Breast epithelium (tissue), 3 donors: ENCODE measurements at regions not wholly inside any gene's neighbourhood (a gene's known extent, or its start where the extent isn't known, plus 50 kb on each side); places are given as distances from the start of the nearest gene placed in this dataset.

Experiments used
- POLR2A ChIP-seq: fragments of 450-650 bp; IDR thresholded peaks from one replicate; pipeline ENCODE4 v1.6.1; 2016; ENCODE audit warnings: antibody characterized with exemption, mild to moderate bottlenecking, moderate library complexity
- POLR2AphosphoS5 ChIP-seq, 3 donors: sonication (generic); formaldehyde crosslinking; IDR thresholded peaks; one replicate each; pipeline ENCODE4 v1.6.1; 2017; ENCODE audit warnings: antibody characterized with exemption in 3 of 3

GRCh38 chr21:19969156-19969555 is 1029.1 kb upstream of the NCAM2 start:
- TF ChIP-seq POLR2A (no peak), POLR2AphosphoS5 (IDR thresholded peaks at IDR 0.05) (no peak)
